GM04504 (cell line): ENCODE measurements at regions not wholly inside any gene's neighbourhood (a gene's known extent, or its start where the extent isn't known, plus 50 kb on each side); places are given as distances from the start of the nearest gene placed in this dataset.
"Not testable (repeated sequence)": the region's sequence is repeated elsewhere in the genome, so short reads cannot be mapped to it uniquely, and the experiment has no call there.

Experiments used
- DNase-seq: peaks from one replicate; pipeline ENCODE4 v3.0.0-alpha.2; 2012; ENCODE audit warnings: low read depth

DNA sequence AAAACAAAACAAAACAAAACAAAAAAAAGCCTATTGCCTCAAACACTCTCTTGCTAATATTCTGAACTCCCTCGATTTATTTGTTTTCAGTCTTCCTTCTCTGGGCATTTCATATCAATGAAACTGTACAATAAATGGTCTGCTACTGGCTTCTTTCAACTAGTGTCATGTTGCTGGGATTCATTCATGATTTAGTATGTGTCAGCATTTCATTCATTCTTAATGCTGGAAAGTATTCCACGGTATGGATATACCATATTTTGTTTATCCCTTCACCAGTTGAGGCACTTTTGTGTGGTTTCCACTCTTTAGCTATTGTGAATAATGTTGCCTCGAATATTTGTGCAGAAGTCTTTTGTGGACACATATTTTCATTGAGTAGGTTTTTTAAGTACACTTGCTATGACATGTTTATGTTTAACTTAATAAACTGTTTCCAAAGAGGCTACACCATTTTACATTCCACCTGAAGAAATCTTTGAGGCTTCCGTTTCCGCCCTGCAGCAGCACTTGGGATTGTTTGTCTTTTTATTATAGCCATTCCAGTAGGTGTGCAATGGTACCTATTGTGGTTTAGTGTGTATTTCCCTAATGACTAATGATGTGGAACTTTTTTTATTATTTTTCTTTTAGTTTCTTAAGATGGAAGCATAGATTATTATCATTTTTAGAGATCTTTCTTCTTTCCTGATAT is 543.6 kb upstream of the SOX11 start:
- no peak for DNase-seq

- DNase-seq = no peak
Measured at GRCh38 chr2:5150871-5151270, 541.3 kb upstream of the SOX11 start.

GRCh38 chr2:5164776-5165525 is 527.2 kb upstream of the SOX11 start:
- DNase-seq = no peak

DNA sequence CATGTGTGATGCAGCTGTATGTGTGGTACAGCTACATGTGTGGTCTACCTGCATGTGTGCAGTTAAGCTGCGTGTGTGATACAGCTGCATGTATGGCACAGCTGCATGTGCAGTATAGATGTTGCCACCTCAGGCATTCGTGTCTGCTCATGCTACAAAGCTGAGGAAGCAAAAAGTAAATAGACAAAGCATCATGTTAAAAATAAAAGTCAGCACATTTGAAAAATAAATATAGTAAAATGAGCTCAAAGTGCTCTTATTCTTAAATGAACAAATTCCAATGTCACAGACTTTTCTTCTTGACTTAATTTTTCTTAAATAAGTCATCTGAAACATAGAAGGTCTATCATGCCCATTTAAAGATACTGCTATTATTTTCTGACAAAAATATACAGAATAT is 519.3 kb upstream of the SOX11 start:
- DNase-seq = no peak

GRCh38 chr2:5173876-5174535 is 518.2 kb upstream of the SOX11 start:
- DNase-seq = no peak

DNA sequence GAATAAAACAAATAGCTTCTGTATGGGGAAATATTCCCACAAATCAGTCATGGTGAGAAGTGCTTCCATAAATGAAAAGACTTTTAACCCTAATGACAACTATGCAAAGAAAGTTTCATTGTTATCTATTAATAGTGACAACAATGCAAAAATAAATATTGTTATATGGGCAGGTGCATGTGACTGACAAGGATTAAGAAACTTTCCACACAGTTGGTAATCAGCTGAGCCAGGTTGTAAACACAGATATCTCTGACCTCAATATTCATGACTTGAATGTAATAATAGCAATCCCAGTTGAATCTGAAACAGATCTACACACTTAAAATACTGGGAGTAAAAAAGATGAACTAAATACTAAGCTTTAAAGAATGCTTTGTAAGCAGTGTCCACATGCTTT is 517.0 kb upstream of the SOX11 start:
- no peak for DNase-seq

GRCh38 chr2:5176764-5177163 is 515.4 kb upstream of the SOX11 start:
- DNase-seq = no peak

GRCh38 chr2:5183031-5183430 is 509.2 kb upstream of the SOX11 start:
- DNase-seq = no peak

- no peak for DNase-seq
Measured at GRCh38 chr2:5187283-5187682, 504.9 kb upstream of the SOX11 start.

GRCh38 chr2:5188636-5189035 is 503.5 kb upstream of the SOX11 start:
- DNase-seq = no peak

- DNase-seq = no peak
Measured at GRCh38 chr2:5190023-5190422, 502.2 kb upstream of the SOX11 start.

GRCh38 chr2:5195636-5196035 is 496.5 kb upstream of the SOX11 start:
- no peak for DNase-seq

GRCh38 chr2:5203134-5203755 is 488.9 kb upstream of the SOX11 start:
- DNase-seq = no peak

GRCh38 chr2:5206742-5207141 is 485.4 kb upstream of the SOX11 start:
- not testable (repeated sequence) for DNase-seq

GRCh38 chr2:5215989-5216607 is 476.1 kb upstream of the SOX11 start:
- DNase-seq = no peak

DNA sequence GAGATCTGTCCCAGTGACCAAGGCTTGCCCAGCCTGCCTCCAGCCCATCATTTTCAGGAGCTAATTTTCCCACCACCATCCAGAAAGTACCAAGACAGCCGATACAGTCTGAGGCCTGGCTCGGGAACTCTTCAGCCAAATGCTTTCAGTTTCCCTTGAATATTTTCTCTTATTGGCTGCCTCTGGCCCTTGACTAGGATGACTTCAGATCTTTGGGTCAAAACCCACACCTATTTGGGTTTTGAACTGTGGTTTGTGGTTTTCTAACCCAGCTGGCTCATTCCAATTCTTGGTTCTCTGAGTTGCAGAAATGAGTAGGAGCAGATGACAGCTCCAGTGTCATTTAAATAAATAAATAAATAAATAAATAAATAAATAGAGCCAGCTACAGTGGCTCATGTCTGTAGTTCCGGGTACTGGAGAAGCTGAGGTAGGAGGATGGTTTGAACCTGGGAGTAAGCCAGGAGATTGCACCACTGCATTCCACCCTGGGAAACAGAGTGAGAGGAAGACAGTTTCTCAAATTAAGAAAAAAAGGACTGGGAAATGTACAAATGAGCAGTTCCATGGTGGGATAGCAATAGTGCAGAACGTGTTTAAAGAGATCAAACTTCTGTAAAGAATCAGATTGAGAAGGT is 465.0 kb upstream of the SOX11 start:
- no peak for DNase-seq

- no peak for DNase-seq
Measured at GRCh38 chr2:5229574-5229973, 462.6 kb upstream of the SOX11 start.

- no peak for DNase-seq
Measured at GRCh38 chr2:5230444-5230843, 461.7 kb upstream of the SOX11 start.

DNA sequence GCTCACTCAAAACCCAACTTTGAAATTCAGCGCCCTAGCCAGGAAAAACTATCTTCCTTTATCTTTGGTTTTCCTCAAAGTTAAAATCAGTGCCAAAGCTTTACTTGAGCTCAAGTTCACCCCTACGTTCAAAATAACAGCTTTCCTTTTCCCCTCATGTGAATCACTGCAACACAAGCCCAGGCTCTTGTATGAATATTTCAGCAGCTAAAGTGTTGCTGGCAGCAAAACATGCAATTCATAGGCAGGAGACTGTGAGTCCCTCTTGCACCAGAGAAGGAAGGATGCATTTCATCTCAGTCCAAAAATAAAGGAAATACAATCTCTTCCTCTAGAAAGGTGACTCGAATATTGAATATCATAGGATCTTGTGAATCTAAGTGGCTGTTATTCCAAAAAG is 461.3 kb upstream of the SOX11 start:
- no peak for DNase-seq

- no peak for DNase-seq
Measured at GRCh38 chr2:5231287-5231686, 460.9 kb upstream of the SOX11 start.

- DNase-seq = no peak
Measured at GRCh38 chr2:5234563-5234962, 457.6 kb upstream of the SOX11 start.

DNA sequence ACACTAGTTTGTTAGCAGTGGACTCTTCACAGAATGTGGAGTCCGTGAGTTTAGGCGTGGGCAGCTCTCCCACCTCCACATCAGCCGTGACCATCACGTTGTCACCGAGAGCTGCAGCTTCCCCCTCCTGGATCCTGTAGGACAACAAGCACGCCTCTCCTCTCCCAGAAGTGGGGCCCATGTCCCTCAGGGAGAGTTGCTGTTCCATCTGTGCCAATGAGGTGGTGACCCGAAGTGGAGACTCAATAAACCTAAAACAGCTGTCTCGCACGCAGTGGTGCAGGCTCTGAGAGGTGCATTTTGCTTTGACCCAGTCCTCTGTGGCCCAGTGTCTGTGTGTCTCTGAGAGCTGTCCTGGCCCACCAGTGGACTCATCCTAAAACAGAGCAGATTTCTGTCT is 456.5 kb upstream of the SOX11 start:
- DNase-seq = no peak
